ENCODE measurements at regions not wholly inside any gene's neighbourhood (a gene's known extent, or its start where the extent isn't known, plus 50 kb on each side); places are given as distances from the start of the nearest gene placed in this dataset.

DNA sequence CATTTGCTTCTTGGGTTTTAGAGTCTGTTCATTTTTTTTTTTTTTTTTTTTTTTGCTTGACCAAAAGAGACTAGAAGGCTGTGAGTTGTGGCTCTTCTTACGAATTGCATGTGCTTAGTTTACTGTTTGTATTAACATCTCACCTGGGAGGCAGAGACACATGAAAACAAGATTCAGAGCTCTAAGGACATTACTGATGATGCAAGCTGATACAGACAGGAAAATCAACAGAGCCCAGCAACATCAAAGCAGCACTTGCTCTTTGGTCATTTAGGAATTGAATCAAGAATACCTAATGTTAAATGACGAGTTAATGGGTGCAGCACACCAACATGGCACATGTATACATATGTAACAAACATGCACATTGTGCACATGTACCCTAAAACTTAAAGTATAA is 55.7 kb upstream of the HS3ST5 start (continued):
- TF ChIP-seq SNAPC2 (CRISPR knock-in tag; IDR thresholded peaks at IDR 0.05) = no peak
- no peak for TF ChIP-seq SOX13 (IDR thresholded peaks at IDR 0.05)
- TF ChIP-seq SOX13 (CRISPR knock-in tag; conservative IDR thresholded peaks at IDR 0.05 in 1 of 2, IDR thresholded peaks at IDR 0.05 in 1 of 2) = peak in 1 of 2 experiments; percentile 40; a peak in 1 of 4 replicates
- no peak for TF ChIP-seq FOXA1 (IDR thresholded peaks at IDR 0.05)
- peak; percentile 69 for TF ChIP-seq FOXA1 (CRISPR knock-in tag; IDR thresholded peaks at IDR 0.05)
- no peak for TF ChIP-seq ZNF570 (CRISPR knock-in tag; IDR thresholded peaks at IDR 0.05; ENCODE audit: borderline replicate concordance)
- TF ChIP-seq MIER3 (CRISPR knock-in tag; IDR thresholded peaks at IDR 0.05; ENCODE audit: borderline replicate concordance) = no peak
- peak; percentile 83 for TF ChIP-seq TCF7 (IDR thresholded peaks at IDR 0.05; ENCODE audit: low read depth)
- no peak for TF ChIP-seq ZNF484 (CRISPR knock-in tag; IDR thresholded peaks at IDR 0.05; ENCODE audit: borderline replicate concordance, low read depth)
- TF ChIP-seq ARID2 (CRISPR knock-in tag; IDR thresholded peaks at IDR 0.05; ENCODE audit: borderline replicate concordance) = no peak
- no peak for TF ChIP-seq ZBTB49 (CRISPR knock-in tag; IDR thresholded peaks at IDR 0.05; ENCODE audit: borderline replicate concordance)
- TF ChIP-seq REL (CRISPR knock-in tag; conservative IDR thresholded peaks at IDR 0.05) = no peak
- TF ChIP-seq ZBTB7A (CRISPR knock-in tag; IDR thresholded peaks at IDR 0.05) = no peak
- peak; percentile 67 for TF ChIP-seq FOXP4 (CRISPR knock-in tag; IDR thresholded peaks at IDR 0.05)
- TF ChIP-seq, protein P1, sequence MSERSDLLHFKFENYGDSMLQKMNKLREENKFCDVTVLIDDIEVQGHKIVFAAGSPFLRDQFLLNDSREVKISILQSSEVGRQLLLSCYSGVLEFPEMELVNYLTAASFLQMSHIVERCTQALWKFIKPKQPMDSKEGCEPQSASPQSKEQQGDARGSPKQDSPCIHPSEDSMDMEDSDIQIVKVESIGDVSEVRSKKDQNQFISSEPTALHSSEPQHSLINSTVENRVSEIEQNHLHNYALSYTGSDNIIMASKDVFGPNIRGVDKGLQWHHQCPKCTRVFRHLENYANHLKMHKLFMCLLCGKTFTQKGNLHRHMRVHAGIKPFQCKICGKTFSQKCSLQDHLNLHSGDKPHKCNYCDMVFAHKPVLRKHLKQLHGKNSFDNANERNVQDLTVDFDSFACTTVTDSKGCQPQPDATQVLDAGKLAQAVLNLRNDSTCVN (CRISPR knock-in tag; IDR thresholded peaks at IDR 0.05; ENCODE audit: borderline replicate concordance) = no peak
- TF ChIP-seq SUZ12 (IDR thresholded peaks at IDR 0.05; ENCODE audit: low read depth, low read length) = no peak
- TF ChIP-seq, protein P2, sequence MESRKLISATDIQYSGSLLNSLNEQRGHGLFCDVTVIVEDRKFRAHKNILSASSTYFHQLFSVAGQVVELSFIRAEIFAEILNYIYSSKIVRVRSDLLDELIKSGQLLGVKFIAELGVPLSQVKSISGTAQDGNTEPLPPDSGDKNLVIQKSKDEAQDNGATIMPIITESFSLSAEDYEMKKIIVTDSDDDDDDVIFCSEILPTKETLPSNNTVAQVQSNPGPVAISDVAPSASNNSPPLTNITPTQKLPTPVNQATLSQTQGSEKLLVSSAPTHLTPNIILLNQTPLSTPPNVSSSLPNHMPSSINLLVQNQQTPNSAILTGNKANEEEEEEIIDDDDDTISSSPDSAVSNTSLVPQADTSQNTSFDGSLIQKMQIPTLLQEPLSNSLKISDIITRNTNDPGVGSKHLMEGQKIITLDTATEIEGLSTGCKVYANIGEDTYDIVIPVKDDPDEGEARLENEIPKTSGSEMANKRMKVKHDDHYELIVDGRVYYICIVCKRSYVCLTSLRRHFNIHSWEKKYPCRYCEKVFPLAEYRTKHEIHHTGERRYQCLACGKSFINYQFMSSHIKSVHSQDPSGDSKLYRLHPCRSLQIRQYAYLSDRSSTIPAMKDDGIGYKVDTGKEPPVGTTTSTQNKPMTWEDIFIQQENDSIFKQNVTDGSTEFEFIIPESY (CRISPR knock-in tag; IDR thresholded peaks at IDR 0.05) = no peak
- no peak for TF ChIP-seq POLR2AphosphoS5 (IDR thresholded peaks at IDR 0.05; ENCODE audit: low read depth, low read length)
- TF ChIP-seq AKNA (CRISPR knock-in tag; IDR thresholded peaks at IDR 0.05; ENCODE audit: borderline replicate concordance) = no peak

Measured in HepG2 (cell line).